Renal cortex interstitium (tissue), 11 donors: ENCODE measurements at regions not wholly inside any gene's neighbourhood (a gene's known extent, or its start where the extent isn't known, plus 50 kb on each side); places are given as distances from the start of the nearest gene placed in this dataset.

Experiments
- DNase-seq, 11 donors: peaks; one replicate each; pipeline ENCODE4 v3.0.0-alpha.2; 2013; ENCODE audit warnings: low read depth in 9 of 11, low spot score in 4 of 11; ENCODE audit errors: extremely low read depth in 1 of 11

- DNase-seq: no peak
These were observed 89.6 kb upstream of the RXFP2 start for GRCh38 chr13:31649766-31650165.

- no peak for DNase-seq
These were observed 85.6 kb upstream of the RXFP2 start for GRCh38 chr13:31653730-31654129.

- no peak for DNase-seq
These were observed 75.3 kb upstream of the RXFP2 start for GRCh38 chr13:31663880-31664585.

GRCh38 chr13:31670831-31671617 lies 68.3 kb upstream of the RXFP2 start:
- DNase-seq: no peak

- no peak for DNase-seq
These were observed 65.3 kb upstream of the RXFP2 start for GRCh38 chr13:31674051-31674450.

GRCh38 chr13:31675440-31675953 lies 63.8 kb upstream of the RXFP2 start:
- DNase-seq: no peak

GRCh38 chr13:31681133-31681532 lies 58.2 kb upstream of the RXFP2 start:
- no peak for DNase-seq

GRCh38 chr13:31684466-31684865 lies 54.9 kb upstream of the RXFP2 start:
- DNase-seq: no peak

GRCh38 chr13:31686670-31687425 lies 52.5 kb upstream of the RXFP2 start:
- DNase-seq: peak in 1 of 11 donors; percentile 18
